Activated CD4-positive, alpha-beta T cell treated with anti-CD3 and anti-CD28 coated beads for 36 hours (primary cell): ENCODE measurements at regions not wholly inside any gene's neighbourhood (a gene's known extent, or its start where the extent isn't known, plus 50 kb on each side); places are given as distances from the start of the nearest gene placed in this dataset.
"Not testable (repeated sequence)": the region's sequence is repeated elsewhere in the genome, so short reads cannot be mapped to it uniquely, and the experiment has no call there.

ENCODE experiments used
- ATAC-seq: fragments of 200-7000 bp; cut with Tn5 transposase; one replicate; pipeline ENCODE4 v1.10.0; 2021; ENCODE audit warnings: mild to moderate bottlenecking, moderate library complexity
- CTCF ChIA-PET: fragments of 350-600 bp; sonication (Branson Sonifier 250); formaldehyde crosslinking; loops from one replicate; lab custom pipeline; 2021; ENCODE audit warnings: antibody characterized with exemption; lab: Charles Lee
- POLR2A ChIA-PET: fragments of 350-600 bp; sonication (Branson Sonifier 250); formaldehyde crosslinking; loops from one replicate; lab custom pipeline; 2021; ENCODE audit warnings: antibody characterized with exemption, inconsistent platforms; lab: Charles Lee
- DNase-seq: peaks from one replicate; pipeline ENCODE4 v3.0.0-alpha.2; 2020
- H3K27ac Mint-ChIP-seq: one replicate; pipeline ENCODE4 v1.8.0; 2021; ENCODE audit warnings: mixed read lengths
- H3K27me3 Mint-ChIP-seq: one replicate; pipeline ENCODE4 v1.8.0; 2021; ENCODE audit warnings: mixed read lengths
- H3K36me3 Mint-ChIP-seq: one replicate; pipeline ENCODE4 v1.8.0; 2021; ENCODE audit warnings: low read depth, mixed read lengths
- H3K4me1 Mint-ChIP-seq: one replicate; pipeline ENCODE4 v1.8.0; 2021; ENCODE audit warnings: mixed read lengths
- H3K4me3 Mint-ChIP-seq: one replicate; pipeline ENCODE4 v1.8.0; 2021; ENCODE audit warnings: mild to moderate bottlenecking, moderate library complexity, mixed read lengths
- H3K9me3 Mint-ChIP-seq: one replicate; pipeline ENCODE4 v1.8.0; 2021; ENCODE audit warnings: low read depth, mixed read lengths
- intact Hi-C, 2 experiments: fragments of 100-400 bp; cut with DNase I in 1 of 2; cut with micrococcal nuclease in 1 of 2; formaldehyde crosslinking; loops; one replicate each; pipeline versions ENCODE4 v1.14.2 to v1.15.1; 2022 to 2024; cut with DNase I, micrococcal nuclease

- POLR2A ChIA-PET, H3K4me3 Mint-ChIP-seq, H3K9me3 Mint-ChIP-seq, H3K27ac Mint-ChIP-seq, H3K4me1 Mint-ChIP-seq, ATAC-seq, H3K36me3 Mint-ChIP-seq, intact Hi-C loops, CTCF ChIA-PET, H3K27me3 Mint-ChIP-seq, DNase-seq: not testable (repeated sequence)
Measured at GRCh38 chr7:10649120-10649519, 324.6 kb upstream of the PHF14 start.

GRCh38 chr7:10655031-10655430 lies 318.6 kb upstream of the PHF14 start:
- DNase-seq (no peak), ATAC-seq (no peak)
- Mint-ChIP-seq H3K36me3 (no peaks in the 10 kb centered on the region), H3K27ac (no peak overlapping the region), H3K27me3 (peaks cover 2% of the 10 kb centered on the region), H3K4me1 (no peaks in the 10 kb centered on the region), H3K9me3 (no peaks in the 10 kb centered on the region), H3K4me3 (no peak overlapping the region)
- POLR2A ChIA-PET = no interaction called here
- intact Hi-C loops = no loop called here
- CTCF ChIA-PET = no interaction called here

- no peak overlapping the region for H3K4me3 Mint-ChIP-seq
- H3K27me3 Mint-ChIP-seq = peaks cover 2% of the 10 kb centered on the region
- H3K4me1 Mint-ChIP-seq = no peaks in the 10 kb centered on the region
- intact Hi-C loops = no loop called here
- ChIA-PET POLR2A (no interaction called here), CTCF (no interaction called here)
- no peak overlapping the region for H3K27ac Mint-ChIP-seq
- H3K9me3 Mint-ChIP-seq = no peaks in the 10 kb centered on the region
- DNase-seq (no peak), ATAC-seq (no peak)
- no peaks in the 10 kb centered on the region for H3K36me3 Mint-ChIP-seq
Measured at GRCh38 chr7:10657201-10657600, 316.5 kb upstream of the PHF14 start.

GRCh38 chr7:10657837-10658236 lies 315.8 kb upstream of the PHF14 start:
- no peak for DNase-seq
- Mint-ChIP-seq H3K27ac (no peak overlapping the region), H3K9me3 (no peaks in the 10 kb centered on the region), H3K4me1 (no peaks in the 10 kb centered on the region), H3K36me3 (no peaks in the 10 kb centered on the region), H3K27me3 (peaks cover 2% of the 10 kb centered on the region), H3K4me3 (no peak overlapping the region)
- POLR2A ChIA-PET = no interaction called here
- CTCF ChIA-PET = no interaction called here
- intact Hi-C loops = no loop called here
- no peak for ATAC-seq

GRCh38 chr7:10662491-10662890 lies 311.2 kb upstream of the PHF14 start:
- Mint-ChIP-seq H3K27me3 (peaks cover 2% of the 10 kb centered on the region), H3K36me3 (no peaks in the 10 kb centered on the region), H3K27ac (no peak overlapping the region), H3K9me3 (no peaks in the 10 kb centered on the region), H3K4me3 (no peak overlapping the region), H3K4me1 (no peaks in the 10 kb centered on the region)
- DNase-seq (no peak), ATAC-seq (no peak)
- ChIA-PET CTCF (no interaction called here), POLR2A (no interaction called here)
- intact Hi-C loops = no loop called here

- Mint-ChIP-seq H3K4me3 (no peak overlapping the region), H3K4me1 (no peaks in the 10 kb centered on the region), H3K27ac (no peak overlapping the region), H3K27me3 (peaks cover 2% of the 10 kb centered on the region), H3K9me3 (no peaks in the 10 kb centered on the region), H3K36me3 (no peaks in the 10 kb centered on the region)
- ATAC-seq (no peak), DNase-seq (no peak)
- POLR2A ChIA-PET = no interaction called here
- intact Hi-C loops = no loop called here
- CTCF ChIA-PET = interaction anchor here (0.8 kb wide), 1 partner anchor 267 kb away, joined by 4 read pairs; no protein-coding TSS in a partner anchor
Measured at GRCh38 chr7:10662982-10663884, 310.4 kb upstream of the PHF14 start.

- no peaks in the 10 kb centered on the region for H3K36me3 Mint-ChIP-seq
- no peaks in the 10 kb centered on the region for H3K4me1 Mint-ChIP-seq
- CTCF ChIA-PET = no interaction called here
- H3K27ac Mint-ChIP-seq = no peak overlapping the region
- H3K9me3 Mint-ChIP-seq = peaks cover 9% of the 10 kb centered on the region
- no peak for DNase-seq
- H3K4me3 Mint-ChIP-seq = no peak overlapping the region
- POLR2A ChIA-PET = no interaction called here
- intact Hi-C loops = no loop called here
- no peaks in the 10 kb centered on the region for H3K27me3 Mint-ChIP-seq
- no peak for ATAC-seq
Measured at GRCh38 chr7:10672186-10672585, 301.5 kb upstream of the PHF14 start.

- Mint-ChIP-seq H3K9me3 (no peaks in the 10 kb centered on the region), H3K27me3 (no peaks in the 10 kb centered on the region), H3K4me3 (no peak overlapping the region), H3K27ac (no peak overlapping the region), H3K36me3 (no peaks in the 10 kb centered on the region), H3K4me1 (no peaks in the 10 kb centered on the region)
- POLR2A ChIA-PET = no interaction called here
- ATAC-seq = no peak
- intact Hi-C loops = no loop called here
- DNase-seq = no peak
- CTCF ChIA-PET = no interaction called here
Measured at GRCh38 chr7:10677211-10677610, 296.5 kb upstream of the PHF14 start.

GRCh38 chr7:10677668-10678232 lies 295.9 kb upstream of the PHF14 start:
- intact Hi-C loops = no loop called here
- H3K4me1 Mint-ChIP-seq = no peaks in the 10 kb centered on the region
- CTCF ChIA-PET = no interaction called here
- no peaks in the 10 kb centered on the region for H3K36me3 Mint-ChIP-seq
- H3K27ac Mint-ChIP-seq = no peak overlapping the region
- no peaks in the 10 kb centered on the region for H3K27me3 Mint-ChIP-seq
- no peak overlapping the region for H3K4me3 Mint-ChIP-seq
- ATAC-seq = no peak
- no peaks in the 10 kb centered on the region for H3K9me3 Mint-ChIP-seq
- no peak for DNase-seq
- POLR2A ChIA-PET = no interaction called here

- no peak for ATAC-seq
- no peaks in the 10 kb centered on the region for H3K36me3 Mint-ChIP-seq
- H3K4me3 Mint-ChIP-seq = no peak overlapping the region
- ChIA-PET POLR2A (no interaction called here), CTCF (no interaction called here)
- peaks cover 5% of the 10 kb centered on the region for H3K27me3 Mint-ChIP-seq
- no peaks in the 10 kb centered on the region for H3K9me3 Mint-ChIP-seq
- H3K27ac Mint-ChIP-seq = no peak overlapping the region
- no peak for DNase-seq
- intact Hi-C loops = no loop called here
- no peaks in the 10 kb centered on the region for H3K4me1 Mint-ChIP-seq
Measured at GRCh38 chr7:10684606-10685005, 289.1 kb upstream of the PHF14 start.

- intact Hi-C loops = no loop called here
- ATAC-seq (no peak), DNase-seq (no peak)
- H3K9me3 Mint-ChIP-seq = no peaks in the 10 kb centered on the region
- no peaks in the 10 kb centered on the region for H3K4me1 Mint-ChIP-seq
- ChIA-PET CTCF (no interaction called here), POLR2A (no interaction called here)
- H3K27ac Mint-ChIP-seq = no peak overlapping the region
- H3K27me3 Mint-ChIP-seq = peaks cover 5% of the 10 kb centered on the region
- H3K4me3 Mint-ChIP-seq = no peak overlapping the region
- no peaks in the 10 kb centered on the region for H3K36me3 Mint-ChIP-seq
Measured at GRCh38 chr7:10685040-10685439, 288.6 kb upstream of the PHF14 start.

GRCh38 chr7:10688544-10688943 lies 285.1 kb upstream of the PHF14 start:
- DNase-seq = no peak
- H3K36me3 Mint-ChIP-seq = no peaks in the 10 kb centered on the region
- no peak for ATAC-seq
- no peak overlapping the region for H3K4me3 Mint-ChIP-seq
- intact Hi-C loops = no loop called here
- no peak overlapping the region for H3K27ac Mint-ChIP-seq
- ChIA-PET POLR2A (no interaction called here), CTCF (no interaction called here)
- peaks cover 2% of the 10 kb centered on the region for H3K27me3 Mint-ChIP-seq
- no peaks in the 10 kb centered on the region for H3K9me3 Mint-ChIP-seq
- no peaks in the 10 kb centered on the region for H3K4me1 Mint-ChIP-seq
